Sigmoid colon (tissue), 4 donors: ENCODE measurements at regions not wholly inside any gene's neighbourhood (a gene's known extent, or its start where the extent isn't known, plus 50 kb on each side); places are given as distances from the start of the nearest gene placed in this dataset.

Experiments
- EP300 ChIP-seq, 4 donors: sonication (generic); formaldehyde crosslinking; IDR thresholded peaks; one replicate each; pipeline ENCODE4 v1.6.1; 2017; ENCODE audit warnings: antibody characterized with exemption in 4 of 4
- POLR2A ChIP-seq, 2 donors: fragments of 450-650 bp; IDR thresholded peaks; one replicate each; pipeline ENCODE4 v1.6.1; 2016; ENCODE audit warnings: antibody characterized with exemption in 2 of 2, mild to moderate bottlenecking in 2 of 2, moderate library complexity in 2 of 2
- POLR2AphosphoS5 ChIP-seq, 4 donors: sonication (generic); formaldehyde crosslinking; IDR thresholded peaks; one replicate each; pipeline ENCODE4 v1.6.1; 2017; ENCODE audit warnings: antibody characterized with exemption in 4 of 4
- TF ChIP-seq, protein P1 (sequence below), 4 experiments: fragments of 450-650 bp in 3 of 4; fragments of 200-600 bp in 1 of 4; IDR thresholded peaks; one replicate each; pipeline ENCODE4 v1.5.1; 2016 to 2019; ENCODE audit warnings: antibody characterized with exemption in 4 of 4, mild to moderate bottlenecking in 3 of 4, moderate library complexity in 2 of 4

DNA sequence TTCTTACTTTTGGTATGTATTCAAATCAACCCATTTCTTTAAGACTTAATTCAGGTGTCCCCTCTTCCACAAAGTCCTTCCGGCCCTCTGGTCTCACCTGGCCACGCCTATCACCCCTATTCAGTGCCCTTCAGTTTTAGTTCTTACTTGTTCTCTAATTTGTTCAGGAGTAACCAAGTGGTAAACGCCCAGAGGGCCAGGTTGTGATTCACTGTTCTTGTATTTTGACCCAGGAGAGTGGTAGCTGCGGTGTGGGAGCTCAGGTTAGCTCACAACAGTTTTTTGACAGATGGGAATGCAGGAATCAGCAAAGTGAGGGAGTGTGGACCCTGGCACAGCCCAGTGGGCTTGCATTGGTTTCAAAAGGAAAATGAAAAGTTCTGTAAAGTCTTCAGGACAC is 81.7 kb upstream of the RIPOR2 start:
- TF ChIP-seq, protein P1, sequence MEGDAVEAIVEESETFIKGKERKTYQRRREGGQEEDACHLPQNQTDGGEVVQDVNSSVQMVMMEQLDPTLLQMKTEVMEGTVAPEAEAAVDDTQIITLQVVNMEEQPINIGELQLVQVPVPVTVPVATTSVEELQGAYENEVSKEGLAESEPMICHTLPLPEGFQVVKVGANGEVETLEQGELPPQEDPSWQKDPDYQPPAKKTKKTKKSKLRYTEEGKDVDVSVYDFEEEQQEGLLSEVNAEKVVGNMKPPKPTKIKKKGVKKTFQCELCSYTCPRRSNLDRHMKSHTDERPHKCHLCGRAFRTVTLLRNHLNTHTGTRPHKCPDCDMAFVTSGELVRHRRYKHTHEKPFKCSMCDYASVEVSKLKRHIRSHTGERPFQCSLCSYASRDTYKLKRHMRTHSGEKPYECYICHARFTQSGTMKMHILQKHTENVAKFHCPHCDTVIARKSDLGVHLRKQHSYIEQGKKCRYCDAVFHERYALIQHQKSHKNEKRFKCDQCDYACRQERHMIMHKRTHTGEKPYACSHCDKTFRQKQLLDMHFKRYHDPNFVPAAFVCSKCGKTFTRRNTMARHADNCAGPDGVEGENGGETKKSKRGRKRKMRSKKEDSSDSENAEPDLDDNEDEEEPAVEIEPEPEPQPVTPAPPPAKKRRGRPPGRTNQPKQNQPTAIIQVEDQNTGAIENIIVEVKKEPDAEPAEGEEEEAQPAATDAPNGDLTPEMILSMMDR (IDR thresholded peaks at IDR 0.05), result no peak
- TF ChIP-seq EP300 (IDR thresholded peaks at IDR 0.05) (no peak), POLR2A (IDR thresholded peaks at IDR 0.05) (no peak), POLR2AphosphoS5 (IDR thresholded peaks at IDR 0.05) (no peak)
